Endometrial microvascular endothelial cells (primary cell): ENCODE measurements at regions not wholly inside any gene's neighbourhood (a gene's known extent, or its start where the extent isn't known, plus 50 kb on each side); places are given as distances from the start of the nearest gene placed in this dataset.

ENCODE experiments used
- in situ Hi-C: cut with HindIII; loops from 2 replicates; pipeline ENCODE4 v1.10.0; 2017; ENCODE audit warnings: low sequenced_read_pairs, low pct_unique_long_range_greater_than_20kb; ENCODE audit errors: inconsistent ontology term

DNA sequence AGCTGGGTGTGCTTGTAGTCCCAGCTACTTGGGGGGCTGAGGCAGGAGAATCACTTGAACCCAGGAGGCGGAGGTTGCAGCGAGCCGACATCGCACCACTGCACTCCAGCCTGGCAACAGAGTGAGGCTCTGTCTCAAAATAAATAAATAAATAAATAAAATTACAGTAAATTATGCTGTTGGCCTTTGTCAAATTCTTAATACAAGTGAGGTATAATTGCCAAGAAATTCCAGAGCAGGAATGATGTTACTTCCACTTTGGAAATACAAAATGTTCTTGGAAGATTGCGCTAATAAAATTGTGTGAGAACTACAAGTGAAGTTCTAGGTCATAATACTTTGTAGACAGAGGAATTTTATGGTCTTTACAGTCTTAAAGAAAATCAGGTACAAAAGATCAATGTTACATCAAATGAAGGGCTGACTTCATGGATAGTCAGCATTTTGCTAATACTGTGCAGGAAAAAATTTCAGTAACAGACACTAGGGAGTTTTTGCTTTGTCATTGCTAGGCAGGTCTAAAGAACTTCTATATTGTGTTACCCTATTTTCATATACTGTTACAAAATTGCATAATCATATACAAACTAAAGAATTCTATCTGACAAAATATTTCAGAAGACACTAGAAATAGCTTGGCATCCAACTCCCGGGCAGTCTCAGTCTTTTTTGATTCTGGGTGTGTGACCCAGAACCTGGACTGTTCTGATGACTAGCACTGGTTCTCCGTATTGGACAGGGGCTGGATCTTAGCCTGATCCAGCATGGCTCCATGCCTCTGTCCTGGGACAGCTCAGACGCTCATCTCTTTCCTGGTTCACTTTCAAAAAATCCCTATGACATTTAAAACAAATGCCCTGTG is 76.0 kb upstream of the STK17B start:
- in situ Hi-C loops: no loop called here

DNA sequence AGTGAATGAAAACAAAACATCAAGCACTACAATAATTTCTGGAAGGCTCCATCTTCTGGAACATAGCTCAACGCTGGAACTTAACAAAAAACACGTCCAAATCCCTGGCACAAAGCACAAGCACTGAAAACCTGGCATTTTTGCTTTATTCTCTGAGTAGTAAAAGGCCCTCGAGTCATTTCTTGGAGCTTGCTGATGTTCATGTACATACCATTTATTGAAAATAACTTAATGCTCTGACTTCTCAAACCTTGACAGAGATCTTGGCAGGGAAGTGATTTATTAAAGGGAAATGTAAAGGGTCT is 76.5 kb upstream of the STK17B start:
- in situ Hi-C loops: no loop called here

DNA sequence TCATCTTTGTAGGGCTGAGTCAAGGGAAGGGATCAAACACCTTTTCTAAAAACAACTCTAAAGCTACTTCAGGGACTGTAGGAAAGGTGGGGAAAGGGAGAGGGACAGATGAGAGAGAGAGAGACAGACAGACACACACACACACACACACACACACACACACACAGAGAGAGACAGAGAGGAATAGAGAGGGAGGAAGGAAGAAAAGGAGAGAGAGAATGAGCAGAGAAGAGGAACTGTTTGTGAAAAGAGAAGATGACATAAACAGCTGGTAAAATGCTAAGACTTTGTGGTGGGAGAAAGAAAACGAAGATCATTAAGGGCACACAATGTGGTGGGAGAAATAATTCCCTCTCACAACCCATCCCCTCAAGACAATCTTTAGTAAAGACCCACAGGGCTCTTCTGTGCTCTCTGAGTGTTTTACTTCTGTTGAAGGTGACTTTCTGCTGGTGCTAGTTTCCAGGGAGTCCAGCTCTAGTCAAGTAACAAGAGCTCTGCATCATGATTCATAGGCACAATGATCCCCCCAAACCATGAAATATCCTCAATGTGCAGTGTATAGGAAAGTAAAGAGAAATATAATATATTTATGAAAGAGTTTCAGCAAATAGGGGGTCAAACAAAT is 77.2 kb upstream of the STK17B start:
- in situ Hi-C loops: no loop called here

DNA sequence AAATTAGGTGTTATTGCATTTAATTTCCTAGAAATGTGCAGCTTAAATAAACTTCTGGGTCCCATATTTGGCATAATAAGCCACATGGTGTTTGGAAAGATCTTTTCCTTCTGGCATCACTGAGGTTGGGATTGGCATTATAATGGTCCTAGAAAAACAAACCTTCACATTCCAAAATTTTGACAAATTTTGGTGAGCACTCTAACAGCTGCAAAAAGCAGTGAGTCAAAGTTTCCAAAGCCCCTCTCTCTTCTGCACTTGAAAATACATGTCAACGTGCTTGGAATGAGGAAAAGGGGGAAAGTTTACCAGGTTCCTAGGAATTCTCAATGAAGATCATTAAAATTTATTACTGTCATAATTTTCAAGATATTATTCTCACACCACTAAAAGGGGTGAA is 77.8 kb upstream of the STK17B start:
- in situ Hi-C loops: no loop called here

GRCh38 chr2:196249860-196250259 is 78.5 kb upstream of the STK17B start:
- in situ Hi-C loops: no loop called here

GRCh38 chr2:196251132-196251531 is 79.8 kb upstream of the STK17B start:
- in situ Hi-C loops: no loop called here

DNA sequence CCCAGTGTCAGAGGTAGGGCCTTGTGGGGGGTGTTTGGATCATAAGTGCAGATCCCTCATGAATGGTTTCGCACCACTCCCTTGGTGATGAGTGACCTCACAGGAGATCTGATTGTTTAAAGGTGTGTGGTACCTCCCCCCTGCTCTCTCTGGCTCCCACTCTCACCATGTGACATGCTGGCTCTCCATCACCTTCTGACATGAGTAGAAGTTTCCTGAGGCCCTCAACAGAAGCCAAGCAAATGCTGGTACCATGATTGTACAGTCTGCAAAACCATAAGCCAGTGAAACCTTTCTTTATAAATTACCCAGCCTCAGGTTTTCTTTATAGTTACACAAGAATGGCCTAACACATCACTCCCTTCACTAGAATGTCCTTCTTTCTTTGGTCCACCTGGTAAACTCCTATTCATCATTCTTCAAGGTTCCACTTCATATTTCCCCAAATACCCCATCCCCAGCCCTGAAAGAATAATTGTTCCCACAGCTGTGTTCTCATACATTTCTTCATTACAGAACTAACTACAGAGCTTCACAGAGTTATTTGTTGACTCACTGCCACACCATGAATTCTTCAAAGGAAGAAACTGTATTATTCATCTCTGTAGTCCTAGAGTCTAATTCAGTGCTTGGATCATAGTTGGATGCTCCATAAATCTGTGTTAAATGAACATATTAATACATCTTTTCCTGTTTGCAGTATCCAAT is 81.2 kb upstream of the STK17B start:
- in situ Hi-C loops: no loop called here

DNA sequence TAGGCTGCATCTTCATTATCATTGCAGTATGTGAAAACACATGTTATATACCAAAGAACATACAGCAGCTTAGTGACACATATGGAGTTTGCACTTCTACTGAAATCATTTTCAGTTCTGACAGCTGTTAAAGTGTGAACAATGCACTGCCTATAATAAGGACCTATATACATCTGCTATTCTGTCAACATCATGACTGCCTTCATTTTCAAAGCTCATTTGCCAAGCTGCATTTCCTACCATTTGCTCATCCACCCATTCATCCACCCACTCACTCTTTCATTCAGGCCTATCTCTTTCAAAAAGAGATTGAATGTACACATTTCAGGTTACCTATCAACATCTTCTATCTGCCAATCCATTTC is 81.7 kb upstream of the STK17B start:
- in situ Hi-C loops: no loop called here

DNA sequence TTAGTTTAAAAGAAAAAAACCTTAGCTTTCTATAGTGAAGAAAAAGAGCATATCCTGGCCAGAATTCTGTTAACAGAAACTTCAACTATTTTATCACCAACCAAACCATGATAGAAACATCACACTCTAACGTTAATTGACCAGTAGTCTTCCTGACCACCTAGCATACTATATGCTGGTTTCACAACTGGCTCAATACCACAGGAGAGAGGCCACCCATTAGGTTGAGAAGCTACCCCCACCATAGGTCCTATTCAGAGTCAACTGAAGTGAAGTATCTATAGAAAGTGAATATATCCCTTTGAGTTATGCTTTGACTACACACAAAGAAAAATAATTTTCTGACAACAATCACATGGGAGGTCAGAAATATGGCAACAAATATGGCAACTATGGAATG is 85.2 kb upstream of the STK17B start:
- in situ Hi-C loops: no loop called here

GRCh38 chr2:196257086-196257485 is 85.7 kb upstream of the STK17B start:
- in situ Hi-C loops: no loop called here

GRCh38 chr2:196258407-196258806 is 87.0 kb upstream of the STK17B start:
- in situ Hi-C loops: no loop called here

DNA sequence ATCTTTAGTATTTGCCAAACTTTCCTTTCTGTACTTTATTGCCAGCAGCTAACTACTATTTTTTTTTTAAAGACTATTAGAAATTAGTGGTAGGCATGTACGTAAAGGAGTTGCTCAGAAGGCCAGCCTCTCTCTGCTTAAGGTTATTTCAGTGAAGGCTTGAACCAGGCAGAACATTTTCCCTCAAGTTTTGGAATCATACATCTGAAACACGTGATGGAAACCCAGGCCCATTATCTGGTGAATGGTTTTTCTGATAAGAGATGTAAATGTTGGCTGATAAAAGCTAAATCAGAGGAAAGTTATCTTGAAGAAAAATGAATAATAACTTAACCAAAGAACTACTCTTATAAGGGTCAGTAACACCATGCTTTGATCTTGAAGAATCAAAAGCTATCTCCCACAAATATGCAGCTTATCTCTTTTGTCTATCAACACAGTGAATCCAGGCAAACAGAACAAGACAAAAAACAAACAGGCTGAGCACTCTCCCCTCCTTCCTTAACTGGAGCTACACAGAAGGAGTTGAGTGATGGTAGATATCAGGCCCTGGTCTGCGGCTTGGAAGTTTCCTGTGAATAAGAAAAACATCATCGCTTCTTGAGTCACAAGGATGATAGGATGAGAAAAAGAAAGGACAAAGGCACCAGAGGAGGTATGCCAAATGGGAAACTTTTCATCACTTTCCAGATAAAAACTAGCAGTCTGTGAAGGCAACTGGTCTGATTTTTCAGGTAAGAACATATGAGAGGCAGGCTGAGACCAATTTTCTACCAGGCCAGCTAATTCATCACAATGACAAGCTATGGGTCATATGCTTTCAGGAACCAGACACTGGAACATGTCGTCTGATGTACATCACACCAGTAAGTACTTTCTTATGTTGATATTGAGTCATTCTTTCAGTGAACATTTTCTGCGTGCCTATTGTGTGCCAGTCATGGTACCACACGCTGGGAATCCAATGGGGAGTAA is 88.4 kb upstream of the STK17B start:
- in situ Hi-C loops: no loop called here

DNA sequence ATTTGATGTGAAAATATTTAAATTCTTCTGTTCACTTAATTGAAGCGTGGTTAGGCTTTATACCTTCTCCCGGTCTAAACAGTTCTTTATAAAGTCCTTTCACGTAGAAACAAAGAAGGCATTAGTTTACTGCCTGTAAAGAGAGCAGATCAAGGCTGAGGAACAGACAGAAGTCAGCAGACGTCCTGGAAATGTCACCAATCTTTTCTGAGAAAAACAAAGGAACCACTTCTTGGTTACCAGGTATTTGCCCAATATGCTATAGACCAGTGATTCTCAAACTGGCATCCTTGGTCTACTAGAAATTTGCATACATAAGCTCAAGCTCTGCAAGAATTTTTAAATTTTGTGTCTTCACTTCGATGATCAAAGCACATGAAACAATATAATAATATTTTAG is 89.2 kb upstream of the STK17B start:
- in situ Hi-C loops: no loop called here

DNA sequence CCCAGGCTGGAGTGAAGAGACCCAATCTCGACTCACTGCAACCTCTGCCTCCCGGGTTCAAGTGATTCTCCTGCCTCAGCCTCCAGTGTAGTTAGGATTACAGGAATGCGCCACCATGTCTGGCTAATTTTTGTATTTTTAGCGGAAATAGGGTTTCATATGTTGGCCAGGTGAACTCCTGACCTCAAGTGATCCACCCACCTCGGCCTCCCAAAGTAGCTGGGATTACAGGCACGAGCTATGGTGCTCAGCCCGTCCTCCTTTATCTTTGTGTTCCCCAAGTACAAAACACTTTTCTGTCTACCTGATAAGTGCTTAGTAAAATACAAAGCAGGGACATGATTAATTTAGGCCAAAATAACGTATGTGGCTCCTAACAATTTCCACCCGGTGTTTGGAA is 91.2 kb upstream of the STK17B start:
- in situ Hi-C loops: no loop called here

DNA sequence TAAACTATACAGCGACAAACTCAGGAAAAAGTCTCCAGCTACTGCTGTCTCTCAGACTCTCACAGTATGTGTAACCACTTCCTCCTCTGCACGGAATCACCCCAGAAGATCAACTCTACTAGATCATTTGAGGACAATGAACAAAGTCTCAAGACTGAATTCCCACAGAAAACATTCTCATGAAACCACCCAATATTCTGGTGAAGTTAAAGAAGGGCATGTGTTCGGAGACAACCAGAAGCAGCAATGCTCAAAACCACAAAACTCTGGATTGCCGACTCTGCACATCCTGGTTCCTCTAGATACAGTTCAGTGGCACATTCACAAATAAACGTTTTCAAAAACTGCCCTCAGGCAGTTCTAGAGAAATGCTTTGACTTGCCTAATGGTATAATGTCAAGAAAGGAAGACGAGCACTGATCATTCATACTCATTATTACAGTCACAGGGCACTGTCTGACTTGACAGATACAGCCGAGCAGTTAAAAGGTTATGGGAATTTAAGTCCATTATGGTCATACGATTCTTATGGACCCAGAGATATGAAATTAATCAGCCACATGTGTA is 91.9 kb upstream of the STK17B start:
- in situ Hi-C loops: no loop called here

DNA sequence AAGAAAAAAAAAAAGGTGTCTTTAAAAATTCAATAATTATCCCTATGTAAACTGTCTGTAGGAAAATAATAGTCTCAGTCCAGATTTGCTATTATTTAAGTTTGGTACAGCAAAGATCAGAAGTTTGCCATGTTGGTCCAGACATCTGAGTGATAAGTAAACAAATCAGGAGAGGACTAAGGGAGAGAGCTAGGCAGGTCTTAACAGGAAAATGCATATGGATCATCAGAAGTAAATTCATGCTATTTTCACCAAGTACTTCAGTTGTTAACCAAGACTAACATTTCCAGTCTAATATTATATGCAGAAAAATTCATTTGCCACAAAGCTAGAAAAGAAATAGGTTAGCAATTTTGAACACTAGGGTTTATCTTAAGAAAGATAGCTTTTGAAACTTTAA is 95.0 kb upstream of the STK17B start:
- in situ Hi-C loops: no loop called here

GRCh38 chr2:196266855-196267254 is 95.5 kb upstream of the STK17B start:
- in situ Hi-C loops: no loop called here

GRCh38 chr2:196268025-196268424 is 96.6 kb upstream of the STK17B start:
- in situ Hi-C loops: no loop called here
